HG03108 (cell line): ENCODE measurements at regions not wholly inside any gene's neighbourhood (a gene's known extent, or its start where the extent isn't known, plus 50 kb on each side); places are given as distances from the start of the nearest gene placed in this dataset.
"Not testable (repeated sequence)": the region's sequence is repeated elsewhere in the genome, so short reads cannot be mapped to it uniquely, and the experiment has no call there.

Experiments used
- ATAC-seq: cut with Tn5 transposase; IDR thresholded peaks from one replicate; pipeline ENCODE4 v1.9.1; 2021; ENCODE audit warnings: moderate library complexity; ENCODE audit not compliant: unreplicated experiment

- ATAC-seq, result no peak
These were observed 606.2 kb downstream of the KLHL13 start for GRCh38 chrX:117510453-117510852.

- no peak for ATAC-seq
These were observed 608.6 kb downstream of the KLHL13 start for GRCh38 chrX:117508021-117508420.

GRCh38 chrX:117487421-117487820, 629.2 kb downstream of the KLHL13 start:
- no peak for ATAC-seq

GRCh38 chrX:117483950-117484349, 632.7 kb downstream of the KLHL13 start:
- no peak for ATAC-seq

- ATAC-seq, result no peak
These were observed 658.2 kb downstream of the KLHL13 start for GRCh38 chrX:117458243-117458968.

- ATAC-seq, result no peak
These were observed 660.8 kb downstream of the KLHL13 start for GRCh38 chrX:117455787-117456186.

- no peak for ATAC-seq
These were observed 687.1 kb downstream of the KLHL13 start for GRCh38 chrX:117429501-117429900.

- no peak for ATAC-seq
These were observed 709.0 kb downstream of the KLHL13 start for GRCh38 chrX:117407449-117408150.

- ATAC-seq, result no peak
These were observed 715.8 kb downstream of the KLHL13 start for GRCh38 chrX:117400839-117401238.

- ATAC-seq, result no peak
These were observed 716.6 kb downstream of the KLHL13 start for GRCh38 chrX:117400005-117400404.

GRCh38 chrX:117397844-117398243, 718.8 kb downstream of the KLHL13 start:
- no peak for ATAC-seq

GRCh38 chrX:117394506-117395070, 722.0 kb downstream of the KLHL13 start:
- not testable (repeated sequence) for ATAC-seq

GRCh38 chrX:117392360-117392759, 724.2 kb downstream of the KLHL13 start:
- ATAC-seq, result not testable (repeated sequence)

- no peak for ATAC-seq
These were observed 740.1 kb downstream of the KLHL13 start for GRCh38 chrX:117376460-117376859.

GRCh38 chrX:117335209-117335608, 781.4 kb downstream of the KLHL13 start:
- ATAC-seq, result no peak

GRCh38 chrX:117327373-117327772, 789.2 kb downstream of the KLHL13 start:
- no peak for ATAC-seq

- no peak for ATAC-seq
These were observed 790.9 kb downstream of the KLHL13 start for GRCh38 chrX:117325706-117326105.

- ATAC-seq, result no peak
These were observed 811.3 kb downstream of the KLHL13 start for GRCh38 chrX:117305168-117305766.

GRCh38 chrX:117301086-117301485, 815.5 kb downstream of the KLHL13 start:
- ATAC-seq, result no peak

GRCh38 chrX:117291760-117292159, 824.9 kb downstream of the KLHL13 start:
- ATAC-seq, result no peak

- ATAC-seq, result no peak
These were observed 812.2 kb upstream of the CT83 start for GRCh38 chrX:117274965-117275364.
